IMR-90 (cell line): ENCODE measurements at regions not wholly inside any gene's neighbourhood (a gene's known extent, or its start where the extent isn't known, plus 50 kb on each side); places are given as distances from the start of the nearest gene placed in this dataset.

ENCODE experiments used
- ATAC-seq: fragments of 200-7000 bp; cut with Tn5 transposase; 2 replicates; pipeline ENCODE4 v1.9.1; 2020; ENCODE audit warnings: low read depth, mild to moderate bottlenecking, moderate library complexity
- BruUV-seq: library from RNA; stranded (reverse); fragments of 400-500 nt; replicated peaks from 2 replicates; lab custom pipeline; 2021; lab: Mats Ljungman, UMichigan
- CTCF ChIA-PET: fragments of 300-600 bp; formaldehyde crosslinking; extraction: SDS; loops from one replicate; lab custom pipeline; 2021; ENCODE audit warnings: antibody characterized with exemption; lab: Yijun Ruan, JAX
- POLR2A ChIA-PET: fragments of 300-600 bp; sonication (Branson Sonifier 250); formaldehyde crosslinking; loops from one replicate; lab custom pipeline; 2022; ENCODE audit warnings: antibody characterized with exemption; ENCODE audit not compliant: unreplicated experiment; lab: Charles Lee
- DNase-seq: peaks from one replicate; pipeline ENCODE4 v3.0.0; 2013
- H2AFZ ChIP-seq: replicated peaks from 2 replicates; pipeline ENCODE3; 2013; ENCODE audit warnings: low read length, mild to moderate bottlenecking; ENCODE audit not compliant: poor library complexity
- H2AK5ac ChIP-seq: 2 replicates; pipeline ENCODE4 v1.6.1; 2013; ENCODE audit warnings: low read depth, low read length, inconsistent platforms
- H2AK9ac ChIP-seq: replicated peaks from 2 replicates; pipeline ENCODE3; 2013; ENCODE audit warnings: mild to moderate bottlenecking, low read depth, low read length, moderate library complexity; ENCODE audit not compliant: poor library complexity
- H2BK120ac ChIP-seq: 2 replicates; pipeline ENCODE4 v1.6.1; 2013; ENCODE audit warnings: low read depth, low read length, inconsistent platforms
- H2BK15ac ChIP-seq: 3 replicates; pipeline ENCODE4 v1.6.1; 2013; ENCODE audit warnings: low read depth, low read length, inconsistent platforms
- H2BK20ac ChIP-seq: 2 replicates; pipeline ENCODE4 v1.6.1; 2013; ENCODE audit warnings: low read depth, mild to moderate bottlenecking, inconsistent platforms, low read length, moderate library complexity
- H2BK5ac ChIP-seq: 2 replicates; pipeline ENCODE4 v1.6.1; 2013; ENCODE audit warnings: mild to moderate bottlenecking, low read depth, low read length, inconsistent platforms; ENCODE audit not compliant: poor library complexity, severe bottlenecking
- H3K14ac ChIP-seq: replicated peaks from 2 replicates; pipeline ENCODE4 v1.6.1; 2013; ENCODE audit warnings: low read depth, low read length, inconsistent platforms
- H3K18ac ChIP-seq: 2 replicates; pipeline ENCODE4 v1.6.1; 2013; ENCODE audit warnings: low read depth, low read length, control low read depth
- H3K23ac ChIP-seq: 2 replicates; pipeline ENCODE4 v1.6.1; 2013; ENCODE audit warnings: low read depth, low read length, inconsistent platforms
- H3K27ac ChIP-seq: 2 replicates; pipeline ENCODE4 v1.5.1; 2013; ENCODE audit warnings: mild to moderate bottlenecking, control low read depth, low read length; ENCODE audit not compliant: insufficient read depth
- H3K27me3 ChIP-seq: 2 replicates; pipeline ENCODE4 v1.6.1; 2013; ENCODE audit warnings: low read length; ENCODE audit not compliant: control insufficient read depth, insufficient read depth
- H3K36me3 ChIP-seq: 2 replicates; pipeline ENCODE4 v1.6.1; 2013; ENCODE audit warnings: low read length, mixed read lengths; ENCODE audit not compliant: control insufficient read depth, insufficient read depth
- H3K4ac ChIP-seq: 2 replicates; pipeline ENCODE4 v1.6.1; 2013; ENCODE audit warnings: low read depth, low read length, inconsistent platforms
- H3K4me1 ChIP-seq: 2 replicates; pipeline ENCODE4 v1.6.1; 2013; ENCODE audit warnings: low read length, mixed read lengths; ENCODE audit not compliant: control insufficient read depth, insufficient read depth
- H3K4me2 ChIP-seq: 2 replicates; pipeline ENCODE4 v1.6.1; 2013; ENCODE audit warnings: low read depth, mild to moderate bottlenecking, control low read depth, low read length, moderate library complexity
- H3K4me3 ChIP-seq: 2 replicates; pipeline ENCODE4 v1.5.1; 2013; ENCODE audit warnings: low read depth, mild to moderate bottlenecking, control low read depth, low read length, moderate library complexity; ENCODE audit not compliant: insufficient read depth
- H3K56ac ChIP-seq: 2 replicates; pipeline ENCODE4 v1.6.1; 2013; ENCODE audit warnings: low read length, inconsistent platforms; ENCODE audit not compliant: insufficient read depth; ENCODE audit errors: extremely low read depth
- H3K79me1 ChIP-seq, 2 experiments: 2 replicates each; pipeline ENCODE4 v1.6.1; 2013; ENCODE audit warnings: low read length in 2 of 2, inconsistent platforms in 1 of 2, low read depth in 1 of 2
- H3K9ac ChIP-seq: 2 replicates; pipeline ENCODE4 v1.6.1; 2013; ENCODE audit warnings: low read depth, low read length, control low read depth
- H3K9me1 ChIP-seq: 2 replicates; pipeline ENCODE4 v1.6.1; 2013; ENCODE audit warnings: low read length, inconsistent platforms; ENCODE audit not compliant: insufficient read depth
- H3K9me3 ChIP-seq: 2 replicates; pipeline ENCODE4 v1.6.1; 2013; ENCODE audit warnings: low read length; ENCODE audit not compliant: control insufficient read depth, insufficient read depth
- H4K20me1 ChIP-seq: 2 replicates; pipeline ENCODE4 v1.6.1; 2013; ENCODE audit warnings: low read length, inconsistent platforms; ENCODE audit not compliant: insufficient read depth
- H4K5ac ChIP-seq: 2 replicates; pipeline ENCODE4 v1.6.1; 2013; ENCODE audit warnings: mild to moderate bottlenecking, low read depth, low read length, control low read depth
- H4K8ac ChIP-seq, 2 experiments: 2 replicates each; pipeline ENCODE4 v1.6.1; 2013; ENCODE audit warnings: low read depth in 2 of 2, low read length in 2 of 2, control low read depth in 1 of 2, inconsistent platforms in 1 of 2
- H4K91ac ChIP-seq: 2 replicates; pipeline ENCODE4 v1.6.1; 2013; ENCODE audit warnings: low read depth, low read length, inconsistent platforms; ENCODE audit not compliant: insufficient read depth
- CHD1 ChIP-seq: IDR thresholded peaks from 2 replicates; pipeline ENCODE4 v1.6.1; 2012; ENCODE audit warnings: low read depth, low read length, improper control_type of control experiment
- FOS ChIP-seq: fragments of 150-350 bp; IDR thresholded peaks from 2 replicates; pipeline ENCODE4 v1.6.1; 2016; ENCODE audit warnings: low read depth, low read length
- MAFK ChIP-seq: IDR thresholded peaks from 2 replicates; pipeline ENCODE4 v1.6.1; 2012; ENCODE audit warnings: low read depth, low read length, improper control_type of control experiment
- MAZ ChIP-seq: IDR thresholded peaks from 2 replicates; pipeline ENCODE4 v1.6.1; 2012; ENCODE audit warnings: low read depth, mild to moderate bottlenecking, low read length, improper control_type of control experiment, moderate library complexity, borderline replicate concordance
- POLR2A ChIP-seq: IDR thresholded peaks from 2 replicates; pipeline ENCODE4 v1.6.1; 2012; ENCODE audit warnings: mild to moderate bottlenecking, low read depth, low read length
- WGBS, 2 experiments: methylation state at CpG; one replicate each; pipeline versions ENCODE4 v1.1.5 to v1.1.7; 2013; ENCODE audit warnings: missing lambda C conversion rate in 2 of 2; ENCODE audit not compliant: insufficient read length in 1 of 2; ENCODE audit errors: extremely low coverage in 2 of 2; 5-methylcytosine and 5-hydroxymethylcytosine counted together
- dilution Hi-C: fragments of 300-500 bp; cut with HindIII; formaldehyde crosslinking; loops from one replicate; pipeline ENCODE4 v1.14.3; 2018; ENCODE audit warnings: low sequenced_read_pairs; ENCODE audit not compliant: unreplicated experiment
- in situ Hi-C: fragments of 300-500 bp; cut with MboI; formaldehyde crosslinking; loops from 3 replicates; pipeline ENCODE4 v1.14.3; 2019; ENCODE audit warnings: low sequenced_read_pairs, inconsistent platforms, mixed read lengths
- intact Hi-C: fragments of 100-400 bp; cut with micrococcal nuclease; formaldehyde crosslinking; loops from 2 replicates; pipeline ENCODE4 v1.10.0; 2022

- no peak overlapping the region for H3K56ac ChIP-seq
- H3K79me1 ChIP-seq: no peaks in the 10 kb centered on the region
- CTCF ChIA-PET: no interaction called here
- no peak overlapping the region for H4K91ac ChIP-seq
- H2BK20ac ChIP-seq: no peak overlapping the region
- no CpG with 5 or more reads among the region's 9 CpGs for WGBS, 2 experiments
- intact Hi-C loops (no loop called here), in situ Hi-C loops (no loop called here), dilution Hi-C loops (no loop called here)
- H3K9me3 ChIP-seq: no peaks in the 10 kb centered on the region
- no peak overlapping the region for H4K5ac ChIP-seq
- no peak overlapping the region for H3K4ac ChIP-seq
- H4K8ac ChIP-seq: no peak overlapping the region
- H3K4me3 ChIP-seq: no peak overlapping the region
- BruUV-seq: no TSS peak
- H2BK5ac ChIP-seq: no peak overlapping the region
- no peak overlapping the region for H2BK15ac ChIP-seq
- TF ChIP-seq FOS (no peak), POLR2A (no peak), CHD1 (no peak), MAFK (no peak), MAZ (no peak)
- H3K23ac ChIP-seq: no peak overlapping the region
- no peaks in the 10 kb centered on the region for H3K27me3 ChIP-seq
- H3K4me1 ChIP-seq: no peaks in the 10 kb centered on the region
- no peak overlapping the region for H2AK5ac ChIP-seq
- H3K9ac ChIP-seq: no peak overlapping the region
- no peak overlapping the region for H3K4me2 ChIP-seq
- no peak overlapping the region for H2AFZ ChIP-seq
- H3K36me3 ChIP-seq: no peaks in the 10 kb centered on the region
- no peaks in the 10 kb centered on the region for H4K20me1 ChIP-seq
- no peak overlapping the region for H2BK120ac ChIP-seq
- H3K27ac ChIP-seq: no peak overlapping the region
- H3K14ac ChIP-seq: no peak overlapping the region
- no peaks in the 10 kb centered on the region for H3K9me1 ChIP-seq
- no peak overlapping the region for H2AK9ac ChIP-seq
- no peak for ATAC-seq
- POLR2A ChIA-PET: no interaction called here
- no peak for DNase-seq
- no peak overlapping the region for H3K18ac ChIP-seq
Observed at GRCh38 chr11:114984611-114985163, 306.4 kb downstream of the NXPE2 start.
